GM18909 (cell line): ENCODE measurements at regions not wholly inside any gene's neighbourhood (a gene's known extent, or its start where the extent isn't known, plus 50 kb on each side); places are given as distances from the start of the nearest gene placed in this dataset.

Source experiments
- ATAC-seq: cut with Tn5 transposase; IDR thresholded peaks from one replicate; pipeline ENCODE4 v1.9.1; 2021; ENCODE audit warnings: mild to moderate bottlenecking; ENCODE audit not compliant: unreplicated experiment, poor library complexity

- no peak for ATAC-seq
Measured at GRCh38 chr2:16615687-16616615, 49.7 kb downstream of the CYRIA start.

DNA sequence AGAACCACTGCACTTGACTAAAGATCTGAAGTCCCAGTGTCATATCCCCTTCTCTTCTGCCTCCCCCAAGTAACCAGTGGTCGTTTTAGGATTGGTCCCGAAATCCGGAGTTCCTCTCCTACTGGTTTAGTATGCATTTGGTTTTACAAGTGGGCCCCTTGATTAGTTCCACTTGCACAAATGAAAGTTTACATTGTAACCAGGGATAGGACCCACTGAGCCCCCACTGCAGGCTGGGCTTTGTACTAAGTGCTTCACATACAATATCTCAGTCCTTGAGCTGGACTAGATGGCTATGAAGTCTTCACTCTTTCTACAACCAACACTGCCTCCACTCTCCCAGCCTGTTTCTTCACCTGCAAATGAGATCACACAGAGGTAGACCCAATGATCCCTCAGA, 50.4 kb downstream of the CYRIA start:
- no peak for ATAC-seq

GRCh38 chr2:16614314-16614860, 51.2 kb downstream of the CYRIA start:
- no peak for ATAC-seq

DNA sequence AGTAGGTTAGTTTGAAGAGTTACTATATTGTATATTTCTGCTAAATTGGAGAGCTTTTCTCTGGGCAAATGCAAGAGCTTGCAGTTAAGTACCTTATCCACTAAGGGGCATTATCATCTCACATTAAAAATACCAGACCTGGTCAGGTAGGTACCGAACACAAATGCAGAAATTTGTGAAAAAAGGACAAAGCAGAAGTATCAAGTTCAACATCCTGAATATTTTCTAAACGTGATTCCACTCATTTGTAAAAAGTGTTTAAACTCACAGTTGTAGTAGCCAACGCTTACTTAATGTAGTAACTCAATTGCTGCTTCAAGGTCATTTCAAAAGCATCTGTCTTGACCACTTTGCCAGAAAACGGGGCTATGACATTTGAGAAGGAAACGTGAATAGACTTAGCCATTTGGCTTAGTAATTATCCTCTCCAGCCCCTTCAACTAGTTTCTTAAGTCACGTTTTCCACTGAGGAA, 52.1 kb downstream of the CYRIA start:
- no peak for ATAC-seq

- ATAC-seq = no peak
Measured at GRCh38 chr2:16612490-16612889, 53.1 kb downstream of the CYRIA start.

DNA sequence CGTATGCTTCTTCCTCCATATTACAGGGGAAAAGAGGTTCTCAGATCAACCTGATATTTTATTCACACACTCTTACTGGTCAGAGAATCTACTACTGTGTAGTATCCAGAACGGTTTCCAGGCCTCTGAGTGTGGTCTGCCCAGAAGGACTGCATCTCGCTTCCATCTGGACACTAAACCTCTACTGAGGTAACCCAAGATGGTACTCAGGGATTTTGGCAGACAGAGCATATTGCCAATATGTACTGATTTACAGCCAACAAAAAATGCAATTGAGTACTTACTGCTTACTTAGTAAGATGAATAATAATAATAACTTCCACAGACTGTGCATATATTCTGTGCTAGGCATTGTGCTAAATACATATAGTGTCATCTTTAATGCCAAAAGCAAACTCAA, 55.8 kb downstream of the CYRIA start:
- ATAC-seq = no peak

GRCh38 chr2:16608661-16609643, 56.7 kb downstream of the CYRIA start:
- peak; percentile 93 for ATAC-seq

DNA sequence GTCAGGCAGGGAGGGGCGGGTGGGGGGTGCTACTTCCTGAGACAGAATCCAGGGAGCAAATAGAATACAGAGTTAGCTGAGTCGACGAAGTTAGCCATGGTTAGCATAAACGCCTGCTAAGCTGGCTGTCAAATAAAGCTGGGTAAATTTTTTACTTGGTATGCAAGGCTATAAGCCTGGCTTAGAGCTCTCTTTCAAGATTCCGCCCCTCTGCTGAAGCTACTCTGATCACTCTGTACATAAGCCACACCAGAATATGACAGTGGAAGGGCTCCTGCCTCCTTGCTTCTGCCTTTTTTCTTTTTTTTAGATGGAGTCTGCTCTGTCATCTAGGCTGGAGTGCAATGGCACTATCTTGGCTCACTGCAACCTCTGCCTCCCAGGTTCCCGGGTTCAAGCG, 58.3 kb downstream of the CYRIA start:
- ATAC-seq = no peak

DNA sequence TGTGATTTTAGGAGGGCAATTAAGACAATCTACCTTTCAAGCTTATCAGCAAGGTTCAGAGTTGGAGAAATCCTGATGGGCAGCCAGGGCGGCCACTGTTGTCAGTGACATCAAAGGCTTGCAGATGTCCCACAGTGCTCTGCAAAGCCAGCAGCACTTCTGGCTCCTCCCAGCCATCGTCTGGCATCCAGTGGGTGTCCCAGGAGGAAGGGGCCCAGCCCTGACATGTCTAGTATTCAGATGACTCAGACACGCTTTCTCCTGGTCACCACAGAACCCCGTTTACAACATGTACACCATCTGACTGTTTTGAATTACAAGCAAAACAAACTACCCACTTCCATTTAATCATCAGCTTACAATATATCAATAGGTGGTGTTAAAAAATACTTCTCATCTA, 61.4 kb downstream of the CYRIA start:
- no peak for ATAC-seq

- ATAC-seq = no peak
Measured at GRCh38 chr2:16591370-16591933, 74.2 kb downstream of the CYRIA start.

DNA sequence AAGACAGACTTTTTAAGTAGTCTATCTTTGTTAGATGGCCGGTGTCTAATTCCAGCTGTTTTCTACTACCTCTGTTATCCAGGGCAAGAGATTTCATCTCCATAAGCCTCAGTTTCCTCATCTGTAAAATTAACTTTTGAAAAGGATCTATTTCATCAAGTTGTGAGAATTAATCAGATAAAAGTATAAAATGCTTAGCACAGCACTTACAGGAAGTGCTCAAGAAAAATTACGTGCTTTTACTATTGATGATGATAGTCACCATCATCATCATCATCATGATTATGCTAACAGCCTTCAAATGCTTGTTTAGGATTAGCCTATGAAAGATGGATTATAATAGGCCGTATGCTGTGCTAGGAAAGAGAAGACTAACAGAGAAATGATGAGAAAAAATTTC, 76.2 kb downstream of the CYRIA start:
- ATAC-seq = no peak

DNA sequence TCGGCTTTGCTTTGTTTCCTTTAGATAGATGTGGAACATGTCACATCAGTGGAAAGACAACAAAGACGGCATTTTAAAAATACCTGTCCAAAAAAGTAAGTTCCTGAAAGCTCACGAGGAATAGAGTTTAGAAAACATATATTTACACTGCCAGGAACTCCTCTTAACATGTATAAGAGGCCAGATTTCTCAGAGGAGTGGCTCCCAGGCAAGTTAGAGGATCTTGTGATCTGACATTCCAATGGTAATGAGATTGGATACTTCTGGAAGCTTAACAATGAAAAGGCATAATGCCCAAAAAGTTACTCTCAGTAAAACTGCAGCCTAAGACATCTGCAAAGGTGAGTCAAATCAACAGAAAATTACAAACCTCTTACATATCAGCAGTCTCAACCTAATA, 77.1 kb downstream of the CYRIA start:
- ATAC-seq = no peak

DNA sequence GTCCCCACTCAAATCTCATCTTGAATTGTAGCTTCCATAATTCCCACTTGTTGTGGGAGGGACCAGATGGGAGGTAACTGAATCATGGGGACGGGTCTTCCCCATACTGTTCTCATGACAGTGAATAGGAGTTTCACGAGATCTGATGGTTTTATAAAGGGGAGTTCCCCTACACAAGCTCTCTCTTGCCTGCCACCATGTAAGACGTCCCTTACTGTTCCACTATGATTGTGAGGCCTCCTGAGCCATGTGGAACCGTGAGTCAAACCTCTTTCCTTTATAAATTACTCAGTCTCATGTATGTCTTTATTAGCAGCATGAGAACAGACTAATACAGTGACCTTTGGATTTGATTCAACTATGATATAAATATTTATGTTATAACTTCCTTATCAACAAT, 78.0 kb downstream of the CYRIA start:
- ATAC-seq = no peak

GRCh38 chr2:16584824-16585540, 80.7 kb downstream of the CYRIA start:
- no peak for ATAC-seq

DNA sequence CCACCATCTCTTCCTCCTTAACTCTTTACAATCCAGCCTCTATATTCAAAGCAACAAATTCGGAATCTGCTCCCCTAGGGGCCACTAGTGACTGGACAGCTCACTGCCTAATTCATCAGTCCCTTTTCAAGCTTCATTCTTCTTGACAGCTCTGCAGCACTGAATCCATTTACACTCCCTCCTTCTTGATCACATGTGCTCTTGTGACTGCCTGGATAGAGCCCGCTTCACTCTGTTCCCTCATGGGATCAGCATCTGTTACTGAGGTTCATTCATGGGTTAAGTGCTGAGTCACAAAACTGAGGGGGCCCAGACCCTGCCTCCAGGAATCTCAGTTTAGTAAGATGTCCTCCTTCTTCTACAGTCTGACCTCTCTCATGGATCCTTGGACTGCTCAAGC, 81.5 kb downstream of the CYRIA start:
- ATAC-seq = no peak

DNA sequence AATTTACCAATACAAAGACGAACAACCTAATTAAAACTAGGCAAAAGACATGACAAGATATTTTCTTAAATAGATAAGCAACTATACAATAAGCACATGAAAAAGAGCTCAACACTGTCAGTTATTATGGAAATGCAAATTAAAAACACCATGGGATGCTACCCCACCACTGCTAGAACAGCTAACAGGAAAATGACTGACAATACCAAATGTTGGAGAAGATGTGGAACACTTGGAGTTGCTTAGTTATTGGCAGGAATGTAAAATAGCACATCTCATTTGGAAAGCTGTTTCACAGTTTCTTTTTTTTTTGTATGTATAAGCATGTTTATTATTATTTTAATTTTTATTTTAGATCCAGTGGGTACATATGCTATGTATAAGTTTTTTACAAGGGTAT, 84.4 kb downstream of the CYRIA start:
- no peak for ATAC-seq

- no peak for ATAC-seq
Measured at GRCh38 chr2:16578081-16578480, 87.6 kb downstream of the CYRIA start.

DNA sequence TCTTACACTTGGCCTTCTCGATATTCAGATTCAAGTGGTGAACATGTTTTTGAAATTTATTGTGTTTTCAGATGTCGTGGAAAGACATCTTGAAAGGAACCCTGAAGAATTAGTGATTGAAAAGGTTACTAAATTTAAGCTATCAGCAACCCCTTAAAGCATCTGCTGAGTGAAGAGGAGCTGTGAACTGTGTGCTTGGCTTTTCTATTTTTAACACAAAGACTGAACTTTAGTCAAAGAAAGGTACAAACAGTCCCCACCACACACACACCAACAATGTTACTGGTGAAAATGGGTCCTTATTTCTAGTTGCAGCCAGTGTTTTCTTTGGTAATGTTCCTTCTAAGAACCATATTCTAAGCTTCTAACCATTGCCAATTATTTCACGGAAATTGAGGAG, 95.1 kb downstream of the CYRIA start:
- no peak for ATAC-seq

DNA sequence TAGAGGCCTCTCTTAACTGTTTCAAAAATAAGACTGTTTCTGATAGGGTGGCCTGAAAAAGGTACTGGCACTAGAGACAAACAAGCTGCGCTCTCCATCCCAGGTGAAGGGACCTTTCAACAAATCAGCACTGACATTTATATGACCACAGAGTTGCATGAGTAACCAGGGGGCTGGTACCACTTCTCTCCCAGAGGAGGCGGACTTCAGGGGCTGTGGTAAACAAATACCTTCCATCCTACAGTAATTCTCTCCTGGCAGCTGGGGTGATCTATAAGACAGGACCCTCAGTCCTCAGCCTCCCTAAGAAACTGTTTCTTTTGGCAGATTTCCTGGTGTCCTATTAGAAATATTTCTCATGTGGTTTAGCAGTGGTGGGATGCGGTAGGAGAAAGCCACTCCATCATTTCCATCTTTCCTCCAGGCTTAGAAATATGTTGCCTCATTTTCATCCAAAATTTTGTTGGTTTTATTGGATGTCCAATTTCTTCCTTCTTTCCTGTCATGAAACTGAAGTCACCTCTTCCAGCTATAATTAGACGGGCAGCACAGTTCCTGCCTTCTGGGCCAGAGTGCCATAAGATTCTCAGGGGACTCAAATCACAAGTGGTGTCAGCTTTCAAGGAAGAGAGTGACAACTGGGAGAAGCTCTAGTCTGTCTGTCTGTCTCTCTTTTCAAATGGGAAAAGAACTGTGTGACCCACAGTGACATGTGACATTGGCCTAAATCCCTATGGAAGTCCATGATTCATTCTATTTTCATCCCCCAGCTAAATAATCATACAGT, 96.4 kb downstream of the CYRIA start:
- no peak for ATAC-seq
